ENCODE measurements at regions not wholly inside any gene's neighbourhood (a gene's known extent, or its start where the extent isn't known, plus 50 kb on each side); places are given as distances from the start of the nearest gene placed in this dataset.

- Histone ChIP-seq H3K27me3 (ENCODE audit: insufficient read depth, low read length) (peaks cover 5% of the 10 kb centered on the region), H3K79me2 (ENCODE audit: insufficient read depth, low read length) (no peaks in the 10 kb centered on the region)
- TF ChIP-seq CTCF (IDR thresholded peaks at IDR 0.05; ENCODE audit: low read length): no peak
- no peak for TF ChIP-seq EZH2 (IDR thresholded peaks at IDR 0.05; ENCODE audit: borderline replicate concordance, low read length)
Observed at GRCh38 chr7:131943646-131944045, 387.2 kb upstream of the PODXL start.

GRCh38 chr7:131943211-131943610 lies 386.8 kb upstream of the PODXL start:
- H3K79me2 ChIP-seq (ENCODE audit: insufficient read depth, low read length): no peaks in the 10 kb centered on the region
- H3K27ac ChIP-seq (ENCODE audit: low read depth, low read length, poor library complexity, severe bottlenecking): no peak overlapping the region
- no peaks in the 10 kb centered on the region for H3K36me3 ChIP-seq (ENCODE audit: insufficient read depth, low read length)
- TF ChIP-seq EZH2 (IDR thresholded peaks at IDR 0.05; ENCODE audit: borderline replicate concordance, low read length): no peak
- no peak for TF ChIP-seq CTCF (IDR thresholded peaks at IDR 0.05; ENCODE audit: low read length)
- no peaks in the 10 kb centered on the region for H3K4me1 ChIP-seq (ENCODE audit: insufficient read depth, low read length, severe bottlenecking)
- H3F3A ChIP-seq (ENCODE audit: insufficient read depth, low read length): no peaks in the 10 kb centered on the region
- H3K9me2 ChIP-seq (ENCODE audit: low read depth, low read length): no peaks in the 10 kb centered on the region
- no peak overlapping the region for H2AFZ ChIP-seq (ENCODE audit: low read length)
- no peaks in the 10 kb centered on the region for H4K20me1 ChIP-seq (ENCODE audit: insufficient read depth, low read length)
- no peaks in the 10 kb centered on the region for H3K9me3 ChIP-seq (ENCODE audit: low read length)
- H3K4me2 ChIP-seq (ENCODE audit: low read length): no peak overlapping the region
- H3K9ac ChIP-seq (ENCODE audit: low read length): no peak overlapping the region
- no peak overlapping the region for H3K4me3 ChIP-seq (ENCODE audit: low read depth, low read length, poor library complexity, severe bottlenecking)
- peaks cover 5% of the 10 kb centered on the region for H3K27me3 ChIP-seq (ENCODE audit: insufficient read depth, low read length)

More at GRCh38 chr7:131943646-131944045, 387.2 kb upstream of the PODXL start:
- H3F3A ChIP-seq (ENCODE audit: insufficient read depth, low read length): no peaks in the 10 kb centered on the region
- no peak overlapping the region for H2AFZ ChIP-seq (ENCODE audit: low read length)
- H3K36me3 ChIP-seq (ENCODE audit: insufficient read depth, low read length): no peaks in the 10 kb centered on the region
- H3K4me3 ChIP-seq (ENCODE audit: low read depth, low read length, poor library complexity, severe bottlenecking): no peak overlapping the region
- no peak overlapping the region for H3K4me2 ChIP-seq (ENCODE audit: low read length)
- H3K27ac ChIP-seq (ENCODE audit: low read depth, low read length, poor library complexity, severe bottlenecking): no peak overlapping the region
- H3K9me3 ChIP-seq (ENCODE audit: low read length): no peaks in the 10 kb centered on the region
- H3K9me2 ChIP-seq (ENCODE audit: low read depth, low read length): no peaks in the 10 kb centered on the region
- no peak overlapping the region for H3K9ac ChIP-seq (ENCODE audit: low read length)
- no peaks in the 10 kb centered on the region for H3K4me1 ChIP-seq (ENCODE audit: insufficient read depth, low read length, severe bottlenecking)
- no peaks in the 10 kb centered on the region for H4K20me1 ChIP-seq (ENCODE audit: insufficient read depth, low read length)

- no peaks in the 10 kb centered on the region for H3K9me2 ChIP-seq (ENCODE audit: low read depth, low read length)
- no peak overlapping the region for H3K27ac ChIP-seq (ENCODE audit: low read depth, low read length, poor library complexity, severe bottlenecking)
- no peak overlapping the region for H3K4me2 ChIP-seq (ENCODE audit: low read length)
- H3K9ac ChIP-seq (ENCODE audit: low read length): no peak overlapping the region
- TF ChIP-seq EZH2 (IDR thresholded peaks at IDR 0.05; ENCODE audit: borderline replicate concordance, low read length) (no peak), CTCF (IDR thresholded peaks at IDR 0.05; ENCODE audit: low read length) (no peak)
- H3K4me1 ChIP-seq (ENCODE audit: insufficient read depth, low read length, severe bottlenecking): no peaks in the 10 kb centered on the region
- no peaks in the 10 kb centered on the region for H3K79me2 ChIP-seq (ENCODE audit: insufficient read depth, low read length)
- peaks cover 5% of the 10 kb centered on the region for H3K27me3 ChIP-seq (ENCODE audit: insufficient read depth, low read length)
- H3K9me3 ChIP-seq (ENCODE audit: low read length): no peaks in the 10 kb centered on the region
- no peak overlapping the region for H2AFZ ChIP-seq (ENCODE audit: low read length)
- H3K4me3 ChIP-seq (ENCODE audit: low read depth, low read length, poor library complexity, severe bottlenecking): no peak overlapping the region
- no peaks in the 10 kb centered on the region for H4K20me1 ChIP-seq (ENCODE audit: insufficient read depth, low read length)
- H3F3A ChIP-seq (ENCODE audit: insufficient read depth, low read length): no peaks in the 10 kb centered on the region
- H3K36me3 ChIP-seq (ENCODE audit: insufficient read depth, low read length): no peaks in the 10 kb centered on the region
Observed at GRCh38 chr7:131942287-131943150, 386.1 kb upstream of the PODXL start.
